CD4-positive, alpha-beta T cell treated with Interleukin-21 for 1 hour (primary cell): ENCODE measurements at regions not wholly inside any gene's neighbourhood (a gene's known extent, or its start where the extent isn't known, plus 50 kb on each side); places are given as distances from the start of the nearest gene placed in this dataset.

ENCODE experiments used
- DNase-seq: peaks from one replicate; pipeline ENCODE4 v3.0.0-alpha.2; 2020

DNA sequence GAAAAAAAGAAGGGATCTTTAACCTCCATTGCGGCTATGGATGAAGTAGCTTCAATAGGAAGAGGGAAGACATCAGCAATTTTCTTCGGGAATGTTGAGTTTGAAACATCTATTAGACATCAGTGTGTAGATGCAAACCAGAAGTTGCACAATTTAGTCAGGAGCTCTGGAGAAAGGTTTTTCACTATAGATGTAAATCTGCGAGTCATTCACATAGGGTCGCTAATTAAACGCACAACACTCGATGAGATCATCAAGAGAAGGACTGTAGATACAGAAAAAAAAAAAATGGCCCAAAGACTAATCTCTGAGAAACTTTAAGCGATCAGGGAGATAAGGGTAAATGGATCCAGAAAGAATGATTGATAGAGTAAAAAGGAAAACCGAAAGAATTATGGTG is 61.7 kb upstream of the TES start:
- no peak for DNase-seq

DNA sequence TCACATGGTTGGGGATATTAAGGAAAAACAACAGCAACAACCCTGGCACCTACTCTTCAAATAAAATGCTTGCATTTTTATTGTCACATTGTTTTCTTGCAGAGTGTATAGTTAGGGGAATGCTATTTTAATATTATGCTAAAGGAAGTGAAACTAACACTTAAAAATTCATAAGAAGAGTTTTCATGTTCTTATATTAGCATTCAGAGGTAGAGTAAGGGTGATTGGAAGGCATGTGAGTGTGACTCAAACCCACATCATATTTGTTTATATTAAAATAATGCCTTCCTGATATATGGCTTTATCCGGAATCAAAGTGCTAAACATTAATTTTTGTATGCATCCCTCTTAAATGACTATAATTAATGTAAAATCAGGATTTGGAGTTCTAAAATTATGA is 59.8 kb upstream of the TES start:
- DNase-seq: no peak

DNA sequence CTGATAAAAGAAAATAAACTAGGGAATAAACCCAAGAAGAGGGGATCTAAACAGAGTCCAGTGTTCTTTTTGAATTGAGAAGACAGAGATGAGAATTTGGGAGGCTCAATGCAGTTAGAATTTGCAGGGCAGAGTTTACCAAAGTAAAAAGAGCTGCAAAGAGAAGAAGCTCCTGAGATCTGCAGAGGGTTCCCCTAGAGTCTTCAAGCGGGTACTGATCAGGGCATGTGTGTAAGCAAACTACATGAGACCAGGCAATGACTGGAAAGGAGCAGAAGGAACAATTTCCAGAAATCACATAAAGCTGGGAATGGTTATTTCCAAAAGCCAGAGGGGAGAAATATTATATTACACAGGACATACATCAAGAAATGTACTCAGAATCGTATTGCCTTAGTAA is 58.1 kb upstream of the TES start:
- DNase-seq: no peak

DNA sequence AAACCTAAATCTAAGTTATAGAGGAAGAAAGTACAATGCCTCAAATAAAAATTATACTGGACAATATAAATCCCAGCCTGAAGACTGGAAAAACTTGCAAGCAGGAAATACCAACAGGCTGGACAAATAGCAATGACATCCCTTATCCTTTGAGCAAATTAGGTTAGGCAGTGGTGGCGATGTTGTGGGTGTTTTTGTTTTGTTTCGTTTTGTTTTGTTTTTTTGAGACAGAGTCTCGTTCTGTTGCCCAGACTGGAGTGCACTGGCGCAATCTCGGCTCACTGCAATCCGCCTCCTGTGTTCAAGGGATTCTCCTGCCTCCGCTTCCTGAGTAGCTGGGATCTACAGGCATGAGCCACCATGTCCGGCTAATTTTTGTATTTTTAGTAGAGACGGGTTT is 57.3 kb upstream of the TES start:
- no peak for DNase-seq

DNA sequence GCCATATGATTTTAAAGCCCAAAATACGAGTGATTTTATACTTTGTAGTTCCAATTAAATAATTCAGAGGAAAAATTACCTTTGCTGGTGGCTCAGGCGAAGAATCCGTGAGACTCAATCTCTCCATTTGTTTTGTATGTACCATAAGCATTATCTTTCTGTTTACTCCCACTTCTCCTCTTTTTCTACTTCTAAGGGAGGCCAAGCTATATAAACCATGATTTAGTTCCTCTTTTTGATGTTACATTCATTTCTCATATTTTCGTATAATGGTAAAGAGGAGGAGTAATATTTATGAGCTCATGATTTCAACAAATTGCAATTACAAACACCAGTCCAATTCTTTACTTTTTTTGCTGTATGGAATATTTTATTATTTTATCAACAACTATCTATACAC is 50.6 kb upstream of the TES start:
- DNase-seq: no peak
